Fibroblast of skin of abdomen (primary cell): ENCODE measurements at regions not wholly inside any gene's neighbourhood (a gene's known extent, or its start where the extent isn't known, plus 50 kb on each side); places are given as distances from the start of the nearest gene placed in this dataset.

ENCODE experiments used
- DNase-seq: peaks from one replicate; pipeline ENCODE4 v3.0.0-alpha.2; 2013

GRCh38 chr3:178236555-178237277 is 299.5 kb upstream of the KCNMB2 start:
- DNase-seq = peak; percentile 66

GRCh38 chr3:178238179-178238578 is 298.1 kb upstream of the KCNMB2 start:
- DNase-seq = no peak

DNA sequence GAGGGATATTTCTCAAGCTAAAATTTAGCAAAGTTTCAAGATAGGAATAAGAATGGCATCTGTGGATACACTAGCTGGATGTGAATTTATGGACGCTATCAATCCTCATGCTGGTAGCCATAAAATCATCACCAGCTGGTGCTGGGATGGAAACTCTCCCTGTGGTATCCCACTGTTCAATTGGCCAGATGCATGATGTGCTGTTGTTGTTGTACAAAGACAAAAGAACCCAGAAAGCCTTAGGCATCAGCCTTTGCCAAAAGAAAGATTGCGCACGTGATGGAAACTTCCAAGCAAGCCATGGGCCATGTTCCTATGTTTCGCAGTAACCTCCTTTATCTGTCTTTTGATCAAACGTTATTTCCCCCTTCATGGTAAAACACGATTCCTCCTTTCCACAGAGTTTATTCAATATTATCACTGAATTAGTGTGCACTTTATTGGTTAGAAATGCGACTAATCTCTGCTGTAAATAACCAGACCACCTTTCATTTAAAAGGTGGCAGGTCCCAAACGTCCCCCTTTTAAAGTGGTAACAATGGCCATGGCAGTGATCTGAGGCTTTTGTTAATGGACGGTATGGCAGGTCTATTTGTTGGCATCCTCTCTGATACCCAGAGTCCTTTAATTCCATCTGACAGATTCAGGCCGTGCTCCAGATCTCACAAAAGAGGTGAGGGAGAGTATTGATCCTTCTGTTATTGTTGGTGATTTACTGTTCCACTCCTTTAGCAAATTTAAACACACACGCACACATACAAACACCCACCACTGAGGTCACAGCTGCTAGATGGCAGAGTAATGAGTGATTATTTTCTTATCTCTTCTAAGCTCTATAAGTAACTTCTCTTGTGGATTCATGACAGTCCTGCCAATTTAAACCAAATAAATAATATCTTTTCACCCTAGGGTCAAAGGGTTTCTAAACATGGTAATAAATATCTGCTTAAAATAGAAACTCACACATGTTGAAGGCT is 291.2 kb upstream of the KCNMB2 start:
- DNase-seq = peak; percentile 20

DNA sequence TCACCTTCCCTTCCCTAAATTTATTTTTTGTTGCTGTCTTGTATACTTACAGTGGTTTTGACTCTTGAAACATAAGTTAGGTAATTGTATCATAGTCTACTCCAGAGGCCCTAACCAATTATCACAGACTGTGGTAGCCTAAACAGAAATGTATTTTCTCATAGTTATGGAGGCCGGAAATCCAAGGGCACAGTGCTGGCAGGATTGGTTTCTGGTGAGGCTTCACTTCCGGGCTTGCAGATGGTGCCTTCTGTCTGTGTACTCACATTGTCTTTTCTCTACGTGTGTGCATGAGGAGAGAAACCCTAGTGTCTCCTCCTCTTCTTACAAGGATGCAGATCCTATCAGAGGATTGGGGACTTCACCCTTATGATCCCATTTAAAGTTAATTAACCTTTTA is 290.2 kb upstream of the KCNMB2 start:
- DNase-seq = no peak

DNA sequence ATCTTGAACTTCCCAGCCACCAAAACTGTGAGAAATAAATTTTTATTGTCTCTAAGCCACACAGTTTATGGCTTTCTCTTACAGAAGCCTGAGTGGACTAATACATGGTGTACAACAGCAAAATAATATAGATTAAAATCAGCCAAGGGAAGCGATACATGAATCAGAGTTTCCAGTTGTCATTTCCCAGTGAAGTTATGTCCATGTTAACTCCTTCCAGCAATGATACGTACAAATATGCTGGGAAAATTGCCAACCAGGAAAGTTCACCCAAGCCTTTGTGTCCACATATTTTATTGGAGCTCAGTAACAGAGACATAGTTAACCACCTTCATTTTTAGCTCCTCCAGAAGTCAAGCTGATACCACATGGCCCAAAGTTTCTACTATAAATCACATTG is 280.9 kb upstream of the KCNMB2 start:
- DNase-seq = peak; percentile 89

DNA sequence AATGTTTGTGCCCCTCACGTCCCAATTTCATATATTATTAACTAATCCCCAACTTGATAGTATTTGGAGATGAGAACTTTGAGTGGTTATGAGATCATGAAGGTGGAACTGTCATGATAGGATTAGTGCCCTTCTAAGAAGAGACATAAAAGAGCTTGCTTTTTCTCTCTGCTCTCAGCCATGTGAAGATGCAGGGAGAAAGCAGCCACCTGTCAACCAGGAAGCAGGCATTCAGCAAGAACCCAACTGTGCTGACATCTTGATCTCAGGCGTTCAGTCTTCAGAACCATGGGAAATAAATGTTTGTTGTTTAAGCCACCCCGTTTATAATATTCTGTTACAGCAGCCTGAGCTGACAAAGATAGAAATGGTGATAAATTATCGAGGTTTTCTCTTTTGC is 278.7 kb upstream of the KCNMB2 start:
- no peak for DNase-seq

GRCh38 chr3:178258121-178258520 is 278.1 kb upstream of the KCNMB2 start:
- DNase-seq = no peak

- DNase-seq = no peak
Measured at GRCh38 chr3:178259703-178260102, 276.5 kb upstream of the KCNMB2 start.

GRCh38 chr3:178260887-178261565 is 275.2 kb upstream of the KCNMB2 start:
- no peak for DNase-seq

DNA sequence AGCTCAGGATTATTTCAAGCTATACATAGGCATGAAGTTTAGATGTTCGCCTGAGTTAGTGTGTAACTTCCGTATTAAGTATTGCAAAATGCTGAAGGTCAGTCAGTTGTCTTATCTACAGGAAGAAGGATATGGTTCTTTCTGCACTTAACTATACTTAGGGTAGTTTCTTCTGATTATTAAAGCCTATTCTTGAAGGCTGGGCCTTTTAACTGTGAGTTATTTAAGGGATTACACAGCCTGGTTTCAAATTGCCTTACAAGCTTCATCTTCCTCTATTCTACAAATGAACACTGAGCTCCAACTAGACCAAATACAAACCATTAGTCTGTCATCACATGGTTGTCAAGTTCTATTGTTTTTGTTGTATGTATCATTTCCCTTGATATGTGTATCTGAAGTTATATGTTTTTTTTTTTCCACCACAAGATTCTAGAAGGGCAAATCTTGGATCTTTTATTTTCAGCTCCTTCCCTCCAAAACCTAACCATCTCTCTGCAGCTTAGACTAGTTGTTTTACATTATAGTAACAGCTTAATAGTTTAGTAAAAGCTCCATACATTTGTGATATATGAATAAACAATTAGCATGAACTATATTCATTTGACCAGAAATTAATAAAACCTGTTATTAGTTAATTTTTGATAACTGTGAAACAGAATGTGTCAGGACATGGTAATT is 272.9 kb upstream of the KCNMB2 start:
- peak; percentile 8 for DNase-seq

DNA sequence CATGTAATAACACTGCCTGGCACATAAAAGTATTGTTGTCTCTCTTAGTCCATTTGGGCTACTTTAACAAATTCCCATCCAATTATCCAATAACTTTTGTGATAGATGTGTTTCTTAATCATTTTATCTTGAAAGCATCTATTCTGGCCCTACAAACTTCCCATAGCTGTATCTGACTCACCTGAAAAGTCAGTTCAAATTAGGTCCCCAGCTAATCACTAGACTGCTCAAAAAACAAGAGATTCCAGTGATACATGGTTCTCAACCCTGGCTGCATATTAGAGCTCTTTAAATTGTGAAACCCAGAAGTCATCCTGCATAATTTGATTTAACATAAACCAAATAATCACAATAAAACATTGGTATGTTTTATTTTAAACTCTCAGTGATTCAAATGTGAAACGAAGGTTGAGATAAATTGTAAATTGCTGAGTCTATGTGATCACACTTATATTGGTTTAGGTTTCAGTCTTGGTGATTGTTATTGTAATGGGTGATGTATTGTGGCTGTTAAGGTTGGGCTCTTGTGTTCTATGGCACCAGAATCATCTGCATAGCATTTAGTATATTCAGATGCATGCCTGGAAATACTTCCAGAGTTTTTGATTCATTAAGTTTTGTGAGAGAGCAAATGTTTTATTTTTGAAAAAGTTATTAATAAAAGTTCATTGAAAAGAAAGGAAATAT is 268.9 kb upstream of the KCNMB2 start:
- DNase-seq = no peak

- peak; percentile 18 for DNase-seq
Measured at GRCh38 chr3:178270838-178271237, 265.4 kb upstream of the KCNMB2 start.

DNA sequence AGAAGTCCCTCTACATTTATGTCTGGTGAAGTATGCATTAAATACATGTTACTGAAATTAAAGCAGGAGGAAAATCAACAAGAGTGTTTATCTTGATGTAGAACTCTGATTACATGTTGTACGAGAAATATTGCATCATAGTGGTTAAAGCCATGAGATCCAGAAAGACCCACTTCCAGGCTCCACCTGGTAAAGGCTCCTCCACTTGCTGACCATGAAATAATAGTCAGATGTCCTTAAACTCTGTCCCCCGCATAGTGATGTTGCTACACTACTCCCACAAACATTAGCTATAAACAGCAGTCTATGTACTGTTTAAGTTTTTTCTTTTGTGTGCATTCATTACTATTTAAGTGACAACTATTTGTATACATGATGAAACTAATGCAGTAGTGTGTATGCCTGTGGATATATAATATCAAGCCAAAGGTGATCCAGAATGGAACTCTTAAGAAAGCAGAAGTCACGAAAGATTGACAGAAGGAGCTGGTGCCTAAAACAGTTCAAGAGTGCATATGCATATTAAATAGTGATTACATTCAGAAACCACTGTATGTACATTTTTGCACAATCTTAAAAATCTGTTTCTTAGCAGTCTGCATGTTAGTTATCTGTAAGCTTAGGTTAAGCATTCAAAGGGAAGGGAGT is 264.4 kb upstream of the KCNMB2 start:
- no peak for DNase-seq

DNA sequence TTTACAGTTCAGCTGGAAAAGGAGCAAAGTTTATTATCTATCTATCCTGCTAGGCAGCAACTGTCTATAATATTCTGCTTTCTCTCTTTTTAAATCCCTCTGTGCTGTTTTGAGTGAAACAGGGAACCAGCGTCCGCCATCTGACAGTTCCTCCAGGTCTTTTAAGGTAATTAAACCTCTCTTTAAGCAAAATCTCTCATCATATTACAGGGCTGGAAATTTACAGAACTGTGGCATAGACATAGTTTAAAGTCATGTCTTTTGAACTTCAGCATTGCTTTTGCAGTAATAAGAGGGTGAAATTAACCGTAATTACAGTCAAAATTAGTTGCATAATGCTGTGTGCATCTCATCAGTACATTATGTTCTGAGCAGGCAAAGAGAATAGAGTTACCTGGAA is 263.4 kb upstream of the KCNMB2 start:
- DNase-seq = no peak

GRCh38 chr3:178274711-178275110 is 261.5 kb upstream of the KCNMB2 start:
- no peak for DNase-seq

DNA sequence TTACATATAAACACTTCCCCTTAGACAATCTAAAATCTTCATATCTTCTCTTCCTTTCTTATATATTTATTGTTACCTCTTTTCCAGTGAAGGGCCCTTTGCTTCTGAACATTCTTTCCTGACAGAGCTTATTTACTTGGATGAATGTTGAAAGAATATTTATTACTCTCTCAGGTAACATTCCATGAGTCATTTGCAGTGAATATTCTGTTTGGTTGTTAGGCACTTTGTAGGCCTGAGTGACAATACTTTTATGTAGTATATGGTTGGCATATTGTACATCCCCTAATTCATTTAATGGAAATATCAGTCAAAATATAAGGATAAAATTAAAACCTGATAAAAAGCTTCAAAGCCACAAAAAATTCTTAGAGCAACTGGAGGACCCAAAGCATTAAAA is 260.9 kb upstream of the KCNMB2 start:
- no peak for DNase-seq

DNA sequence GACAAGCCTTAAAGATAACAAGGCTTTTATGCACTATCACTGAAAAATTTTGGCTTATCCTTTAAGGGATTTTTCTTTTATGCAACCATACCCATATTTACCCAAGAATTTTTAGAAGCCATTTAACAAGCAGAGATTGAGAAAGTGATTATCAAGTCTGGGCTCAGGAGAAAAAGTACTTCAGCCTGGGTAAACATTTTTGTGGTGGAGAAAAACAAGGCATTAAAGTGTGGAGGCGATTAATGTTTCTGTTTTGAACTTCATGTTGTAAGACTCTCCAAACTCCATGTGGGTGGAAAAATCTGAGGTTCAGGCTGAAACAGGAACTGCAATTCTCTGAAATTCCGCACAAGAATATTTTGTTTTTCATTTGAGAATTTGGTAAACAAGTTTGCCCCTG is 260.4 kb upstream of the KCNMB2 start:
- no peak for DNase-seq

DNA sequence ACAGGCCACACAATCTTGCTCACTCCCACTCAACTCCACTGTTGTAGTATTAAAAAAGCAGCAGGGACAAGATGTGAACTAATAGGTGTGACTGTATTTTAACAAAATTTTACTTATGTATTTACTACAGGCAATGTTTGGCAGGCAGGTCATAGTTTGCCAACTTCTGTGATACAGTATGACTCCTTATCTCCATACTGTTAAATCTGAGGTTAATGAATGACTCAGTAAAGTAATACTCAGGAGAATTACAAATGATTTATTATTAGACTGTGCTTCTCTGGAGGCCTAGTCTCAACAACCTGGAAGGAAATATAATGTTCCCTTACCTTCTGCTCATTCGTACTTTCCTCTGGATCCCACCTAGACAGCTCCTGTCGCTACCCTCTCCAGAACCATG is 258.6 kb upstream of the KCNMB2 start:
- DNase-seq = peak; percentile 22

DNA sequence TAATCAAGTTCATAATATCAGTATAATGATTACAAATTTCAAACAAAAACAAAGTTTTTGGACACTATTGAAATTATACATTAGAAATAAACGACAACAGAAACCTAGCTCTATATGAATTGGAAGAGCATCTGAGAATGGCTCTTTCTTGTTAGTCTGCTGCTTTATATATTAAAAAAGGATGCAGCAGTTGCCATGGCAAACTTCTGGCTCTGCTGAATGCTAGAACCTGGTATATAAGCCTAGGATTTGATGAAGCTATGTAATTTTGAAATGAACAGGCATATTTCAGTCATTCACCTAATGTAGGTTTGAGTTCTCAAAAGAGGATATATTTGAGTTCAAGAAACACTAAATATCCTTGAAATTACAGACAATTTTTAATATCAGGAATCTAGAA is 252.7 kb upstream of the KCNMB2 start:
- no peak for DNase-seq

- DNase-seq = no peak
Measured at GRCh38 chr3:178284181-178284580, 252.1 kb upstream of the KCNMB2 start.

DNA sequence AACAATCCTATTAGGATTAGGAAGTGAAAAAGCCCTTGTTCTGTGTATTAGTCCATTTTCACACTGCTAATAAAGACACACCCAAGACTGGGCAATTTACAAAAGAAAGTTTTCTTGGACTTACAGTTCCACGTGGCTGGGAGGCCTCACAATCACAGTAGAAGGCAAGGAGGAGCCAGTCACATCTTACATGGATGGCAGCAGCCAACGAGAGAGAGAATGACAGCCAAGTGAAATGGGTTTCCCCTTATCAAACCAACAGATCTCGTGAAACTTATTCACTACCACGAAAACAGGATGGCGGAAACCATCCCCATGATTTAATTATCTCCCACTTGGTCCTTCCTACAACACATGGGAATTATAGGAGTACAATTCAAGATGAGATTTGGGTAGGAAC is 248.2 kb upstream of the KCNMB2 start:
- DNase-seq = no peak
